DMS153 treated with DMSO at 0.1 percent for 48 hours (cell line): ENCODE measurements at regions not wholly inside any gene's neighbourhood (a gene's known extent, or its start where the extent isn't known, plus 50 kb on each side); places are given as distances from the start of the nearest gene placed in this dataset.

Experiments used
- DNase-seq: peaks from one replicate; lab custom pipeline; 2025; ENCODE audit not compliant: unreplicated experiment; lab: John Stamatoyannopoulos, UW

GRCh38 chr20:24116611-24117010 is 128.0 kb upstream of the GGTLC1 start:
- no peak for DNase-seq

- DNase-seq: no peak
These were observed 123.8 kb upstream of the GGTLC1 start for GRCh38 chr20:24112360-24112759.

GRCh38 chr20:24111858-24112257 is 123.3 kb upstream of the GGTLC1 start:
- no peak for DNase-seq

GRCh38 chr20:24109537-24109936 is 121.0 kb upstream of the GGTLC1 start:
- DNase-seq: no peak

- no peak for DNase-seq
These were observed 120.4 kb upstream of the GGTLC1 start for GRCh38 chr20:24109008-24109407.

GRCh38 chr20:24108581-24108980 is 120.0 kb upstream of the GGTLC1 start:
- DNase-seq: no peak

- no peak for DNase-seq
These were observed 118.3 kb upstream of the GGTLC1 start for GRCh38 chr20:24106801-24107445.

GRCh38 chr20:24106150-24106800 is 117.7 kb upstream of the GGTLC1 start:
- no peak for DNase-seq

GRCh38 chr20:24102749-24103333 is 114.3 kb upstream of the GGTLC1 start:
- DNase-seq: no peak

- no peak for DNase-seq
These were observed 113.7 kb upstream of the GGTLC1 start for GRCh38 chr20:24102290-24102689.

GRCh38 chr20:24100370-24101011 is 111.9 kb upstream of the GGTLC1 start:
- peak; percentile 64 for DNase-seq

- no peak for DNase-seq
These were observed 110.3 kb upstream of the GGTLC1 start for GRCh38 chr20:24098886-24099285.

- DNase-seq: no peak
These were observed 109.1 kb upstream of the GGTLC1 start for GRCh38 chr20:24097506-24098245.

- DNase-seq: no peak
These were observed 108.4 kb upstream of the GGTLC1 start for GRCh38 chr20:24096864-24097450.

GRCh38 chr20:24096264-24096663 is 107.7 kb upstream of the GGTLC1 start:
- no peak for DNase-seq

- DNase-seq: no peak
These were observed 107.2 kb upstream of the GGTLC1 start for GRCh38 chr20:24095756-24096155.

- DNase-seq: no peak
These were observed 106.7 kb upstream of the GGTLC1 start for GRCh38 chr20:24095303-24095702.

GRCh38 chr20:24089576-24089975 is 101.0 kb upstream of the GGTLC1 start:
- no peak for DNase-seq

- DNase-seq: no peak
These were observed 97.5 kb upstream of the GGTLC1 start for GRCh38 chr20:24086121-24086520.

GRCh38 chr20:24084281-24084680 is 95.7 kb upstream of the GGTLC1 start:
- no peak for DNase-seq

GRCh38 chr20:24081077-24081476 is 92.5 kb upstream of the GGTLC1 start:
- DNase-seq: no peak
